Endothelial cell of umbilical vein (primary cell): ENCODE measurements at regions not wholly inside any gene's neighbourhood (a gene's known extent, or its start where the extent isn't known, plus 50 kb on each side); places are given as distances from the start of the nearest gene placed in this dataset.

Source experiments
- BruUV-seq: library from RNA; stranded (reverse); fragments of 400-500 nt; replicated peaks from 2 replicates; lab custom pipeline; 2021; lab: Mats Ljungman, UMichigan
- CTCF ChIA-PET: fragments of 300-600, 350-600 bp; sonication (Branson Sonifier 250); formaldehyde crosslinking; loops from one replicate; lab custom pipeline; 2021; ENCODE audit warnings: antibody characterized with exemption, inconsistent platforms; lab: Charles Lee
- POLR2A ChIA-PET: fragments of 300-600, 350-600 bp; sonication (Branson Sonifier 250); formaldehyde crosslinking; loops from one replicate; lab custom pipeline; 2021; ENCODE audit warnings: antibody characterized with exemption, inconsistent platforms; lab: Charles Lee
- DNase-seq: peaks from one replicate; pipeline ENCODE4 v3.0.0-alpha.2; 2011; ENCODE audit warnings: low read depth, low spot score
- FAIRE-seq: peaks from 2 replicates; lab custom pipeline; 2011; peaks lifted over from hg19 to GRCh38; lab: Jason Lieb, UNC
- H2AFZ ChIP-seq: 2 replicates; pipeline ENCODE4 v1.6.0; 2012; ENCODE audit warnings: low read depth, low read length, control low read depth, inconsistent platforms
- H3K27ac ChIP-seq: 2 replicates; pipeline ENCODE4 v1.5.1; 2011; ENCODE audit warnings: low read depth, mild to moderate bottlenecking, control low read depth, low read length, moderate library complexity; ENCODE audit not compliant: insufficient read depth
- H3K27me3 ChIP-seq, 2 experiments: 2 replicates each; pipeline versions ENCODE4 v1.6.0 to v1.6.1; 2011; ENCODE audit warnings: low read length in 2 of 2, mixed read lengths in 1 of 2; ENCODE audit not compliant: control insufficient read depth in 2 of 2, insufficient read depth in 2 of 2
- H3K36me3 ChIP-seq, 2 experiments: 2 replicates in 1 of 2; 3 replicates in 1 of 2; pipeline ENCODE4 v1.5.1; 2011; ENCODE audit warnings: low read length in 2 of 2, mild to moderate bottlenecking in 1 of 2, moderate library complexity in 1 of 2; ENCODE audit not compliant: control insufficient read depth in 2 of 2, insufficient read depth in 2 of 2; ENCODE audit errors: extremely low read depth in 1 of 2
- H3K4me1 ChIP-seq: 3 replicates; pipeline ENCODE4 v1.5.1; 2011; ENCODE audit warnings: mild to moderate bottlenecking, low read length; ENCODE audit not compliant: control insufficient read depth, insufficient read depth; ENCODE audit errors: extremely low read depth
- H3K4me2 ChIP-seq: 2 replicates; pipeline ENCODE4 v1.6.1; 2011; ENCODE audit warnings: low read length, control low read depth, mixed read lengths; ENCODE audit not compliant: insufficient read depth
- H3K4me3 ChIP-seq, 3 experiments: fragments of 200-600 bp in 1 of 3; sonication (generic), shearing (Covaris generic) in 1 of 3; replicated peaks in 1 of 3; 2 replicates each; pipeline ENCODE4 v1.5.1; 2011 to 2016; ENCODE audit warnings: control low read depth in 3 of 3, low read length in 3 of 3, mild to moderate bottlenecking in 2 of 3, inconsistent platforms in 1 of 3, low read depth in 1 of 3, moderate library complexity in 1 of 3; ENCODE audit not compliant: insufficient read depth in 1 of 3
- H3K79me2 ChIP-seq: 2 replicates; pipeline ENCODE4 v1.6.0; 2012; ENCODE audit warnings: low read length, inconsistent platforms; ENCODE audit not compliant: control insufficient read depth, insufficient read depth
- H3K9ac ChIP-seq: replicated peaks from 2 replicates; pipeline ENCODE3; 2011; ENCODE audit warnings: low read length, control low read depth; ENCODE audit not compliant: insufficient read depth; ENCODE audit errors: extremely low read depth
- H3K9me1 ChIP-seq: replicated peaks from 3 replicates; pipeline ENCODE4 v1.6.0; 2011; ENCODE audit warnings: mild to moderate bottlenecking, low read length; ENCODE audit not compliant: control insufficient read depth, insufficient read depth; ENCODE audit errors: extremely low read depth
- H3K9me3 ChIP-seq: replicated peaks from 2 replicates; pipeline ENCODE4 v1.5.1; 2012; ENCODE audit warnings: low read length, inconsistent platforms; ENCODE audit not compliant: control insufficient read depth, insufficient read depth
- H4K20me1 ChIP-seq: replicated peaks from 2 replicates; pipeline ENCODE3; 2011; ENCODE audit warnings: mild to moderate bottlenecking, low read length; ENCODE audit not compliant: control insufficient read depth, insufficient read depth; ENCODE audit errors: extremely low read depth
- CTCF ChIP-seq, 2 donors: IDR thresholded peaks; 1 replicate in 1 of 2; 2 replicates in 1 of 2; pipeline ENCODE4 v1.5.1; 2011; ENCODE audit warnings: low read length in 2 of 2, mild to moderate bottlenecking in 2 of 2, moderate library complexity in 2 of 2, control low read depth in 1 of 2, inconsistent platforms in 1 of 2, low read depth in 1 of 2; ENCODE audit not compliant: insufficient read depth in 1 of 2; ENCODE audit errors: extremely low read depth in 1 of 2
- EZH2 ChIP-seq: IDR thresholded peaks from 2 replicates; pipeline ENCODE4 v1.6.1; 2012; ENCODE audit warnings: borderline replicate concordance, low read depth, mild to moderate bottlenecking, moderate library complexity, low read length, inconsistent platforms; ENCODE audit not compliant: severe bottlenecking
- JUN ChIP-seq: IDR thresholded peaks from 2 replicates; pipeline ENCODE4 v1.6.1; 2011; ENCODE audit warnings: borderline replicate concordance, low read depth; ENCODE audit not compliant: insufficient read length, insufficient read depth
- MAX ChIP-seq: IDR thresholded peaks from 2 replicates; pipeline ENCODE4 v1.6.1; 2011; ENCODE audit not compliant: insufficient read depth, insufficient read length
- POLR2A ChIP-seq: IDR thresholded peaks from 2 replicates; pipeline ENCODE4 v1.6.1; 2012; ENCODE audit warnings: low read depth, mild to moderate bottlenecking, control low read depth, low read length
- dilution Hi-C: fragments of 300-500 bp; cut with MboI; formaldehyde crosslinking; loops from one replicate; pipeline ENCODE4 v1.15.0; 2019; ENCODE audit warnings: low sequenced_read_pairs; ENCODE audit not compliant: extremely low pct_ligation_motif_present
- intact Hi-C: fragments of 100-400 bp; cut with micrococcal nuclease; formaldehyde crosslinking; loops from one replicate; pipeline ENCODE4 v1.10.0; 2022

GRCh38 chr1:213643360-213643759 is 344.4 kb upstream of the PROX1 start:
- CTCF ChIA-PET, result interaction anchor here (0.6 kb wide), 1 partner anchor 59 kb away, joined by 3 read pairs; no protein-coding TSS in a partner anchor
- FAIRE-seq, result no peak

More at GRCh38 chr1:213643360-213643759, 344.4 kb upstream of the PROX1 start:
- no peaks in the 10 kb centered on the region for H3K27me3 ChIP-seq
- H3K9me1 ChIP-seq, result no peaks in the 10 kb centered on the region
- TF ChIP-seq CTCF (IDR thresholded peaks at IDR 0.05; ENCODE audit: extremely low read depth in 1 of 2, insufficient read depth in 1 of 2, low read depth in 1 of 2, low read length in 2 of 2) (no peak), JUN (no peak), POLR2A (no peak), EZH2 (no peak), MAX (no peak)
- no peaks in the 10 kb centered on the region for H3K9me3 ChIP-seq
- no peak overlapping the region for H3K27ac ChIP-seq
- H3K4me2 ChIP-seq, result no peak overlapping the region
- H3K4me3 ChIP-seq, result no peak overlapping the region
- H3K9ac ChIP-seq, result no peak overlapping the region
- H2AFZ ChIP-seq, result no peak overlapping the region
- intact Hi-C loops, result no loop called here
- H3K4me1 ChIP-seq, result no peaks in the 10 kb centered on the region
- H4K20me1 ChIP-seq, result no peaks in the 10 kb centered on the region
- H3K79me2 ChIP-seq, result no peaks in the 10 kb centered on the region
- DNase-seq, result no peak
- POLR2A ChIA-PET, result no interaction called here
- no peaks in the 10 kb centered on the region for H3K36me3 ChIP-seq
- BruUV-seq, result no TSS peak
- dilution Hi-C loops, result no loop called here
